ENCODE measurements at regions not wholly inside any gene's neighbourhood (a gene's known extent, or its start where the extent isn't known, plus 50 kb on each side); places are given as distances from the start of the nearest gene placed in this dataset.
"Not testable (repeated sequence)": the region's sequence is repeated elsewhere in the genome, so short reads cannot be mapped to it uniquely, and the experiment has no call there.

DNA sequence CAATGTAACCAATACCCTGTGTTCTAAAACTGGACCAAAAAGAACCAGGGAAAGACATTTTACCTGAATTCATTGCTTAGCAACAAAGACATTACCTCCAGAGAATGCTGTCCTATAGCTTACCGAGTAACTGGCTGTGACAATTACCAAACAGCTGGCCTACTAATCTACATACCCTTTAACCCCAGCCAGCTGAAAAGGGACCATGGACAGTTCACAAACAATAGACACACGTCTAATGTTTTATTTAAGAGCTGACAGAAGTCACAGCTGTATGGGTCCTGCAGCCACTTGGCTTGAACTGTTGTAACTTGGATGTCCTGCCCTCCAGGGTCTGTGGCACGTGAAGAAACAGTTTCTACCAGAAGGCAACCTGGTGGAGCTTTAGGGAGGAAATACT lies 130.1 kb upstream of the EFEMP1 start:
- H3K4me3 ChIP-seq (ENCODE audit: low read depth, low read length): no peak overlapping the region
- TF ChIP-seq POLR2A (IDR thresholded peaks at IDR 0.05; ENCODE audit: extremely low read depth, insufficient read length): no peak
- TF ChIP-seq, protein P1, sequence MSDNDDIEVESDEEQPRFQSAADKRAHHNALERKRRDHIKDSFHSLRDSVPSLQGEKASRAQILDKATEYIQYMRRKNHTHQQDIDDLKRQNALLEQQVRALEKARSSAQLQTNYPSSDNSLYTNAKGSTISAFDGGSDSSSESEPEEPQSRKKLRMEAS (IDR thresholded peaks at IDR 0.05; ENCODE audit: low read depth, low read length): no peak
- TF ChIP-seq, protein P2, sequence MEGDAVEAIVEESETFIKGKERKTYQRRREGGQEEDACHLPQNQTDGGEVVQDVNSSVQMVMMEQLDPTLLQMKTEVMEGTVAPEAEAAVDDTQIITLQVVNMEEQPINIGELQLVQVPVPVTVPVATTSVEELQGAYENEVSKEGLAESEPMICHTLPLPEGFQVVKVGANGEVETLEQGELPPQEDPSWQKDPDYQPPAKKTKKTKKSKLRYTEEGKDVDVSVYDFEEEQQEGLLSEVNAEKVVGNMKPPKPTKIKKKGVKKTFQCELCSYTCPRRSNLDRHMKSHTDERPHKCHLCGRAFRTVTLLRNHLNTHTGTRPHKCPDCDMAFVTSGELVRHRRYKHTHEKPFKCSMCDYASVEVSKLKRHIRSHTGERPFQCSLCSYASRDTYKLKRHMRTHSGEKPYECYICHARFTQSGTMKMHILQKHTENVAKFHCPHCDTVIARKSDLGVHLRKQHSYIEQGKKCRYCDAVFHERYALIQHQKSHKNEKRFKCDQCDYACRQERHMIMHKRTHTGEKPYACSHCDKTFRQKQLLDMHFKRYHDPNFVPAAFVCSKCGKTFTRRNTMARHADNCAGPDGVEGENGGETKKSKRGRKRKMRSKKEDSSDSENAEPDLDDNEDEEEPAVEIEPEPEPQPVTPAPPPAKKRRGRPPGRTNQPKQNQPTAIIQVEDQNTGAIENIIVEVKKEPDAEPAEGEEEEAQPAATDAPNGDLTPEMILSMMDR (IDR thresholded peaks at IDR 0.05; ENCODE audit: low read depth, low read length): no peak
- DNase-seq (ENCODE audit: low read depth): no peak

DNA sequence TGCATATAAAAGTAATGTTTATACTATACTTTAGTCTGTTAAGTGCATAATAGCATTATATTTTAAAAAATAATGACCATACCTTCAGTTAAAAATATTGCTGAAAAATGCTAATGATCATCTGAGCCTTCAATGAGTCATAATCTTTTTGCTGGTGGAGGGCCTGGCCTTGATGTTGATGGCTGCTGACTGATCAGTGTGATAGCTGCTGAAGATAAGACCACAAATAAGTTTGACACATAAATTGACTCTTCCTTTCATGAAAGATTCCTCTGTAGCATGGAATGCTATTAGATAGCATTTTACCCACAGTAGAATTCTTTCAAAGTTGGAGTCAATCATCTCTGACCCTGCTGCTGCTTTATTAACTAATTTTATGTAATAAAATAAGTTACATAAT lies 128.4 kb upstream of the CCDC85A start:
- no peak overlapping the region for H3K4me3 ChIP-seq (ENCODE audit: low read depth, low read length)
- DNase-seq (ENCODE audit: low read depth): no peak
- no peak for TF ChIP-seq POLR2A (IDR thresholded peaks at IDR 0.05; ENCODE audit: extremely low read depth, insufficient read length)
- TF ChIP-seq, protein P1 (IDR thresholded peaks at IDR 0.05; ENCODE audit: low read depth, low read length): no peak
- TF ChIP-seq, protein P2 (IDR thresholded peaks at IDR 0.05; ENCODE audit: low read depth, low read length): no peak
- TF ChIP-seq MYC (IDR thresholded peaks at IDR 0.05; ENCODE audit: low read depth, low read length): no peak

DNA sequence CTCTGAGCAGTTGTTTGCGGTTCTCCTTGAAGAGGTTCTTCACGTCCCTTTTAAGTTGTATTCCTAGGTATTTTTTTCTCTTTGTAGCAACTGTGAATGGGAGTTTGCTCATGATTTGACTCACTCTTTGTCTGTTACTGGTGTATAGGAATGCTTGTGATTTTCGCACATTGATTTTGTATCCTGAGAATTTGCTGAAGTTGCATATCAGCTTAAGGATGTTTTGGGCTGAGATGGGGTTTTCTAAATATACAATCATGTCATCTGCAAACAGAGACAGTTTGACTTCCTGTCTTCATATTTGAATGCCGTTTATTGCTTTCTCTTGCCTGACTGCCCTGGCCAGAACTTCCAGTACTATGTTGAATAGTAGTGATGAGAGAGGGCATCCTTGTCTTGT lies 122.5 kb upstream of the CCDC85A start:
- H3K4me3 ChIP-seq (ENCODE audit: low read depth, low read length); DNase-seq (ENCODE audit: low read depth): not testable (repeated sequence)

DNA sequence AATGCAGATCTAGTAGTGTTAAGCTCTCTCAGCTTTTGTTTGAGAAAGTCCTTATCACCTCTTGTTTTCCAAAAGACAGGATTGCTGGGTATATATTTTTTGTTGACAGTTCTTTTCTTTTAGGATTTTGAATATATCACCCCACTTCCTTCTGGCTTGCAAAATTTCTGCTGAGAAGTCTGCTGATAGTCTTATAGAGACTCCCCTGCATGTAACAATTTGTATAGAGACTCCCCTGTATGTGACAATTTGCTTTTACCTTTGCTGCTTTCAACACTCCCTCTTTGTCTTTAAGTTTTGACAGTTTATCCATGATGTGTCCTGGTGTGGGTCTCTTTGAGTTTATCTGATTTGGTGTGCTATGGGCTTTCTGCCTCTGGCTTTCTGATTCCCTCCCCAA lies 115.0 kb upstream of the CCDC85A start:
- no peak for DNase-seq (ENCODE audit: low read depth)
- H3K4me3 ChIP-seq (ENCODE audit: low read depth, low read length): no peak overlapping the region
- TF ChIP-seq MYC (IDR thresholded peaks at IDR 0.05; ENCODE audit: low read depth, low read length) (no peak), POLR2A (IDR thresholded peaks at IDR 0.05; ENCODE audit: extremely low read depth, insufficient read length) (no peak)
- TF ChIP-seq, protein P1 (IDR thresholded peaks at IDR 0.05; ENCODE audit: low read depth, low read length): no peak
- TF ChIP-seq, protein P2 (IDR thresholded peaks at IDR 0.05; ENCODE audit: low read depth, low read length): no peak

DNA sequence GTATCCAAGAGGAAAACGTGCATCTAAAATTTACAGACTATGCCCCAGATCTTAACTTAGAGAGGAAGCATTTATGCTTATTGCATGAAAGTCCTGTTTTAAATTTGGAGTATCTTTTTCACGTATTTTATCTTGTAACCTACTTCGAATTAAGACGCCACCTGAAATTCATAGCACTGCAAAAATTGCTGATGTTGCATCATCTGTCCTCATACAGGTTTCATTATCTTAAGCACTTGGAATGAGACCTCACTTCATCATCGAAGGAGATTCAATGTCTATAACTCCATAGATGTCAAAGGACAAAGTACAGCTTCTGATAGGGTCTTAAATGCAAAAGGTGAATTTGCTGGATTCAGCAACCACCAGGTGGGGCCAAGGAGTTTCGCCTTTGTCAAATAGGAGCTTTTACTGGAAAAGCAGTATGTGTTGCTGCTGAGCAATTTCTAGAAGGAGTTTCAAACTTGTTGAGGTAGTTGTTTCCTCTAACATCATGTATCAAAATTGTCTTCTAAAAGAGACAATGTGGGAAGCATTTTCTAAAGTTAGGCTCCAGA lies 106.4 kb upstream of the CCDC85A start:
- no peak overlapping the region for H3K4me3 ChIP-seq (ENCODE audit: low read depth, low read length)
- TF ChIP-seq, protein P1 (IDR thresholded peaks at IDR 0.05; ENCODE audit: low read depth, low read length): no peak
- TF ChIP-seq, protein P2 (IDR thresholded peaks at IDR 0.05; ENCODE audit: low read depth, low read length): peak; percentile 38
- peak; percentile 32 for DNase-seq (ENCODE audit: low read depth)

DNA sequence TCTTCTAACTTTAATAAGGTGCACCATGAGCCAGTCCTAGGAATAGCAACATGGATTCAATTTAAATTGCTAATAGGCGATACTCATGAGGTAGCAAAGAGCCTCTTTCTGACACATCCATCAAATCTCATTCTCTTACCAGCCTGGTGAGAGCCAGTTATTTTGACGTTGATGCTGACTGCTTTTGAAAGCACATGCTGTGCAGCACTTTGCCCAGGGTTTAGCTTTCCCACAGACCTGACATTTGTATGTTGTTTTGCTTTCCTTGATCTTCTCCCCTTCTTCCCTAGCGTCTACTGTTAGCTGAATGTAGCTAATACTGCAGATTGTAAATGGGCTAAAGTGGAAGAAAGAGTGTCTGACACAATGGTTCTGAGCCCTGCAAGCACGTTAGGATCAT lies 101.1 kb upstream of the CCDC85A start:
- TF ChIP-seq, protein P2 (IDR thresholded peaks at IDR 0.05; ENCODE audit: low read depth, low read length): no peak
- TF ChIP-seq POLR2A (IDR thresholded peaks at IDR 0.05; ENCODE audit: extremely low read depth, insufficient read length) (no peak), MYC (IDR thresholded peaks at IDR 0.05; ENCODE audit: low read depth, low read length) (no peak)
- TF ChIP-seq, protein P1 (IDR thresholded peaks at IDR 0.05; ENCODE audit: low read depth, low read length): no peak
- no peak for DNase-seq (ENCODE audit: low read depth)

More for the DNA sequence above, 101.1 kb upstream of the CCDC85A start:
- H3K4me3 ChIP-seq (ENCODE audit: low read depth, low read length): no peak overlapping the region
